Neuron (in vitro differentiated cells): ENCODE measurements at regions not wholly inside any gene's neighbourhood (a gene's known extent, or its start where the extent isn't known, plus 50 kb on each side); places are given as distances from the start of the nearest gene placed in this dataset.

ENCODE experiments used
- H2AFZ ChIP-seq: one replicate; pipeline ENCODE4 v1.6.1; 2013; ENCODE audit warnings: low read depth, mild to moderate bottlenecking, inconsistent platforms, low read length, moderate library complexity
- H3K27me3 ChIP-seq: one replicate; pipeline ENCODE4 v1.6.1; 2013; ENCODE audit warnings: low read length; ENCODE audit not compliant: insufficient read depth
- H3K36me3 ChIP-seq: one replicate; pipeline ENCODE4 v1.6.1; 2013; ENCODE audit warnings: low read length; ENCODE audit not compliant: insufficient read depth
- H3K4me1 ChIP-seq: one replicate; pipeline ENCODE4 v1.6.1; 2013; ENCODE audit warnings: low read length; ENCODE audit not compliant: insufficient read depth
- H3K4me3 ChIP-seq: 2 replicates; pipeline ENCODE4 v1.5.1; 2013; ENCODE audit warnings: mild to moderate bottlenecking, low read length, moderate library complexity
- H3K9me3 ChIP-seq: one replicate; pipeline ENCODE4 v1.6.1; 2013; ENCODE audit warnings: low read length

DNA sequence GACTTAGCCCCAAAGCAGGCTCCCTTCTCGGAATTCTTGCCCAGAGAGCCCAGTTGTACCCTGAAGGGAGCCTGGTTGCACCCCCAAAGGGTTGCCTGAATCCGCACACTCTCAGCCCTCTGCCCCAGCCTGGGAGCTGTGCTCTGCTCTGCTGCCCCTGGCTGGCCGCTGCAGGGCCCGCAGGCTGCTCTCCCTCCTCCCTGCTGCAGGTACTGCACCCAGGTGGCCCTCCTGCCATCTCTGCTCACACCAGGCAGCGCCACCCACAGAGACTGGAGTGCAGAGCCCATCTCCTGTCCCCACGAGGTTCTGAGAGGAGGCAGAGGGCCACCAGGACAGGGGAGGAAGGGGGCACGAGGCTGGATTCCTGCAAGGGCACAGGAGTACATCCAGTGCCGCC is 134.2 kb upstream of the NSMCE3 start:
- no peaks in the 10 kb centered on the region for H3K4me1 ChIP-seq
- H3K27me3 ChIP-seq = no peaks in the 10 kb centered on the region
- no peaks in the 10 kb centered on the region for H3K36me3 ChIP-seq
- H3K4me3 ChIP-seq = no peak overlapping the region
- no peaks in the 10 kb centered on the region for H3K9me3 ChIP-seq
- no peak overlapping the region for H2AFZ ChIP-seq

DNA sequence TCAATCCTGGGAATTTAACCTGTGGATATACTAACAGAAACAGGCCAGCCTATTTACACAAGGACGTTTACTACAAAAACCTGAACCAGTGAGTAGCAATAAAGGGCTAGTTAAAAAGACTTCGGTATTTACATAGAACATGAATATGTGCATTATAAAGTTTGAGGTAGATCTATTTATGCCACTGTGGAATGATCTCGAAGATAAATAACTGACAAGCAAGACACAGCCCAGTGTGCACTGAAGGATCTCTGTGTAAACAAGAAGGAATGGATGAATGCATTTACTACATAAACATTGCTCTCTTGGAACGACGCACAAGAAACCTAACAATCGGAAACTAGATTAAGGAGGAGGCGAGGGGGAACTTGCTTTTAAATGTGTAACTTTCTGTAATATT is 132.0 kb upstream of the NSMCE3 start:
- H3K4me1 ChIP-seq = no peaks in the 10 kb centered on the region
- no peak overlapping the region for H3K4me3 ChIP-seq
- no peaks in the 10 kb centered on the region for H3K9me3 ChIP-seq
- no peak overlapping the region for H2AFZ ChIP-seq
- no peaks in the 10 kb centered on the region for H3K36me3 ChIP-seq
- no peaks in the 10 kb centered on the region for H3K27me3 ChIP-seq

DNA sequence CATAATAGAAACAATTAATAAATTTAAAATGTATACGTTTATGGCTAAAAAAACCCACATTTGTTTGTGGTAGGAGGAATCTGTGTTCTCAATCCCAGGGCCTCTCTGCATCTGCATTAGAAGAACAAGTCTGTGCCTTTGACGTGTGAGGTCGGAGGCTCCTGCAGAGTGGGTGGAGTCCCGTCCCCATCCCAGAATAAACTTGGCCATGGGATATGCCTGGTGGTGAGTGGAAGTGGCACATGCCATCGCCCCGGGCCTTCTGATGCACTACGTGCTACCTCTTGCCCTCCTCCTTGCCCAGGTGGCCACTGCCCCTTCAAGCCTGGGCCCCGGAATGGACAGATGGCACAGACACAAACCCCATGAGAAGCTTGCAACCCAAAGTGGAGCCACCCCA is 131.1 kb upstream of the NSMCE3 start:
- H3K4me3 ChIP-seq = no peak overlapping the region
- H3K9me3 ChIP-seq = no peaks in the 10 kb centered on the region
- H3K36me3 ChIP-seq = no peaks in the 10 kb centered on the region
- H3K4me1 ChIP-seq = no peaks in the 10 kb centered on the region
- no peak overlapping the region for H2AFZ ChIP-seq
- no peaks in the 10 kb centered on the region for H3K27me3 ChIP-seq

DNA sequence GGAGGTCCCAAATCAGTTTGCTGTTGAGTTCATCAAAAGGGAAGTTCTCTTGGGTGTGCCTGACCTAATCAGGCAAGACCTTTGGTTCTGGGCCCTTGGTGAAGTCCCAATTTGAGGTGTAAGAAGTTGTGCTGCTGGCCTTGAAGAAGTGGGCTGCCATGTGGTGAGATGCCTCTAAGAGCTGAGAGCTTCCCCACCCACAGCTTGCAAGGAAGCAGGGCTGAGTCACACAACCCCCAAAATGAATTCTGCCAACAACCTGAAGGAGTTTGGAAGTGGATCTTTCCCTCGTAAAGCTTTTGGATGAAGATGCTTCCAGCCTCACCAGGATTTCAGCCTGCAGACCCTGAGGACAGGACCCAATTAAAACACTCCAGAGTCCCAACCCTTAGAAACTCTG is 129.3 kb upstream of the NSMCE3 start:
- Histone ChIP-seq H3K4me3 (no peak overlapping the region), H3K36me3 (no peaks in the 10 kb centered on the region), H3K9me3 (no peaks in the 10 kb centered on the region), H3K27me3 (no peaks in the 10 kb centered on the region), H3K4me1 (no peaks in the 10 kb centered on the region), H2AFZ (no peak overlapping the region)

DNA sequence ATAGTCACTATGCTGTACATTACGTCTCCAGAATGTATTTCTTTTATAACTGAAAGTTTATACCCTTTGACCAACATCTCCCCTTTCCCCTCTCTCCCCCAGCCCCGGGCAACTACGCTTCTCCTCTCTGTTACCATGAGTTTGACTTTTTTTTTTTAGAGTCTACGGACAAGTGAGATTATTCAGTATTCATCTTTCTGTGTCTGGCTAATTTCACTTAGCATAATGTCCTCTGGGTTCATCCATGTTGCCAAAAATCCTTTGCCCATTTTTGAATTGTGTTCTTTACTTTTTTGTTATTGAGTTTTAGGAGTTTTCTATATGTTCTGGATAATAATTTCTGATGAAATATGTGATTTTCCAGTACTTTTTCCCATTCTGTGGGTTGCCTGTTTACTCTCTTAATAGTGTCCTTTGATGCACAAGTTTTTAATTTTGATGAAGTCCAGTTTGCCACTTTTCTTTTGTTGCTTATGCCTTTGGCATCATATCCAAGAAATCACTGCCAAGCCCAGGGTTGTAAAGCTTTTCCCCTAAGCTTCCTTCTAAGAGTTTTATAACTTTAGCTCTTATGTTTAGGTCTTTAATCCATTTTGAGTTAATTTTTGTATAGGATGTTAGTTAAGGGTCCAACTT is 126.7 kb upstream of the NSMCE3 start:
- Histone ChIP-seq H2AFZ (no peak overlapping the region), H3K27me3 (no peaks in the 10 kb centered on the region)

DNA sequence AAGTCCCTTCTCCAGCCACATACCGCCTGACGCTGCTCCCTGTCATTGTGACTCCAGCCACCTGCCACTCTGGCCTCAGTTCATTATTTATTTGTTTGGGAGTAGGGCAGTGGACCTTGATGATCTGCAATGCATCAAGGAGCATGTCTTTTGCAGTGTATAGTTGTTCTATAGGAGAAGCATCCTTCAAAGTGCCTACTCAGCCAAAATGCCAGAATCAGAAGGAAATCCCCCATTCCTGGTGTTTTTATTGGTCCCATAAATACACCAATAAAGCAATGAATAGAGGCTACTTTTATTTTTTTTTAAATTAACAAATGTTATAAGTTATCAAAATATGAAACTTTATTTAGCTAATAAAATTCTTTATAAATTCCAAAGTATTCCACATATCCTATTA is 123.8 kb upstream of the NSMCE3 start:
- no peaks in the 10 kb centered on the region for H3K9me3 ChIP-seq
- H3K4me1 ChIP-seq = no peaks in the 10 kb centered on the region
- H3K36me3 ChIP-seq = no peaks in the 10 kb centered on the region
- no peak overlapping the region for H3K4me3 ChIP-seq
- no peaks in the 10 kb centered on the region for H3K27me3 ChIP-seq
- H2AFZ ChIP-seq = no peak overlapping the region

More for the DNA sequence above, 126.7 kb upstream of the NSMCE3 start:
- no peak overlapping the region for H3K4me3 ChIP-seq
- H3K9me3 ChIP-seq = no peaks in the 10 kb centered on the region
- no peaks in the 10 kb centered on the region for H3K4me1 ChIP-seq
- no peaks in the 10 kb centered on the region for H3K36me3 ChIP-seq

DNA sequence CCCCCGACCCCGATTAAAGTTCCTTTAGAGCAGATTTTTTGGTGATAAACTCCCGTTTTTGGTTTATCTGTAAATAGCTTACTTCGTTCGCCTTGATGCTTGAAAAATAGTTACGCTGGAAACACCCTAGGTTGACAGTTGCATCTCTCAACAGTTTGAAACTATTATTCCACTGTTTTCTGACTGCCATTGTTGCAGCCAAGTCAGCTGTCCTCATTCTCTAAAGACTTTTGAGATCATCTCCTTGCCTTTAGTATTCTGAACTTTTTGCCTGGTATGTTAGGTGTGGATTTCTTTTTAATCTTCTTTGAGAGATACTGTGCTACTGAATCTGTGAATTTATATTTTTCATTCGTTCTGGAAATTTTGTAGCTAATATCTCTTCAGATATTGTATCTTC is 122.7 kb upstream of the NSMCE3 start:
- Histone ChIP-seq H3K4me1 (no peaks in the 10 kb centered on the region), H3K9me3 (no peaks in the 10 kb centered on the region), H3K4me3 (no peak overlapping the region), H3K36me3 (no peaks in the 10 kb centered on the region), H3K27me3 (no peaks in the 10 kb centered on the region), H2AFZ (no peak overlapping the region)

DNA sequence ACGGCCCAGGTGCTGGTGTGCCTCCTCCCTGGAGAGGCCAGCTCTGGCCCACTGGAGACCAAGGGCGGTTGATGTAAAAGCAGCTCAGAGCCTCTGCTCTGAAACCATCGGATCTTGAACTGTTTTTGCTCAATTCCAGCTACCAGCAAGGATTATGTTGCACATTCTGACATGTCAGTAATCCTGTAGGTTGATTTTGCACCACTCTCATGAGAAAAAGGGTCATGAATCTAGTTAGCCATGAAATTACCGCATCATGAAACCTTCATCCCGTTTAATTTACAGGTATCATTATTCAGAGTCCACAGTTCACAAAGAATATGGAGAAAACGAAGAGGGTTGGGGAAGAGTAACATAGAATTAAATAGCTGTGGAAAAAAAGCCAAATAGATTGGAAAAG is 120.4 kb upstream of the NSMCE3 start:
- Histone ChIP-seq H2AFZ (no peak overlapping the region), H3K27me3 (no peaks in the 10 kb centered on the region), H3K4me3 (no peak overlapping the region), H3K9me3 (no peaks in the 10 kb centered on the region), H3K4me1 (peaks cover 6% of the 10 kb centered on the region), H3K36me3 (no peaks in the 10 kb centered on the region)

DNA sequence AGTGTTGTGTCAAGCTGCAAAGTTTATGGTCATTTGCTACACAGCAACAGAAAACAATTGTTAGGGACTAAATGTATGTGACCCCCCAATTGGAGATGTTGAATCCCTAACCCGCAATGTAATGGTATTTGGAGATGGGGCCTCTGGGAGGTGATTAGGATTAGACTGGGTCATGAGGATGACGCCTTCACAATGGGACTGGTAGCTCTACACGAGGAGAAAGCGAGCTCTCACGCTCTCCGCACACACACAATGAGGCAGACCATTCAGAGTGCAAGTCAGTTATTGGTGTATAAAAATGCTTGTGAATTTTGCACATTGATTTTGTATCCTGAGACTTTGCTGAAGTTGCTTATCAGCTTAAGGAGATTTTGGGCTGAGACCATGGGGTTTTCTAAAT is 116.9 kb upstream of the NSMCE3 start:
- H3K27me3 ChIP-seq = no peaks in the 10 kb centered on the region
- H2AFZ ChIP-seq = no peak overlapping the region
- H3K36me3 ChIP-seq = no peaks in the 10 kb centered on the region
- H3K4me3 ChIP-seq = no peak overlapping the region
- H3K4me1 ChIP-seq = peaks cover 6% of the 10 kb centered on the region
- H3K9me3 ChIP-seq = no peaks in the 10 kb centered on the region

DNA sequence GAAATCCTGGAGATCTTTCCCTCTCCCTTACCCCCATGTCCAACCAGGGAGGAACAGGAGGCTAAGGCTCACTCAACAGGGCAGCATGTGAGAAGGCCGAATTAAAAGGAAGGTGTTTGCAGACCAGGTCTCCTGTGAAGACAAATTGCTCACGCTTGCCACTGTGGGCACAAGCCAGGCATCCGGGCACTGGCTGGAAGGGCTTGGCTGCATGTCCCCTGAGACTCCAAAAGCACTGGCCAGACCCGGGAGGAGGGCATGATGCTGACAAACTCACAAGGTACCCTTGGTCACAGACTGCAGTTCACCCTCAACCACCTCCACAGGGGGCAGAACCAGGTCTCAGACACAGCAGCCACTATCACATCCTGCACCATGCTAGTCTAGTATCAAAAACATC is 113.7 kb upstream of the NSMCE3 start:
- Histone ChIP-seq H3K27me3 (no peaks in the 10 kb centered on the region), H3K4me3 (no peak overlapping the region), H3K4me1 (peaks cover 12% of the 10 kb centered on the region), H3K9me3 (no peaks in the 10 kb centered on the region), H3K36me3 (no peaks in the 10 kb centered on the region), H2AFZ (no peak overlapping the region)

DNA sequence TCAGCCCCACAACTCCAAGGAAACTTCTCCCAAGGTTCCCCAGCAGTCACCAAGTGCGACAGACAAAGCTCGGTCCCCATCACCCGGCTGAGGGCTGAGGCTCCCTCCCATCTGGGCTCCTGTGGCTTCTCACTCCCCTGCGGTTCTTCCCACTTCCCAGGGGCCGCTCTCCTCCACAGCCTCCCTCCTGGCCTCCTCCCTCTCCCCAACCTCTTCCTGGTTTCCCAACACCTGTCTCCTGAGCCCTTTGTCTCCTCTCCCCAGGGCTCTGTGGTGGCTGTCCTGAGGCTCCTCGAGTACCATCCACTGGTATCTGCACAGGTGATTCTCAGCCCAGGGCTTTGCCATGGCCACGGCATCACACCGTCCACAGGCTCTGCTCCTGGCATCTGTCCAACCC is 113.2 kb upstream of the NSMCE3 start:
- H3K4me1 ChIP-seq = peaks cover 12% of the 10 kb centered on the region
- H3K4me3 ChIP-seq = no peak overlapping the region
- H2AFZ ChIP-seq = no peak overlapping the region
- no peaks in the 10 kb centered on the region for H3K36me3 ChIP-seq
- no peaks in the 10 kb centered on the region for H3K27me3 ChIP-seq
- H3K9me3 ChIP-seq = no peaks in the 10 kb centered on the region

DNA sequence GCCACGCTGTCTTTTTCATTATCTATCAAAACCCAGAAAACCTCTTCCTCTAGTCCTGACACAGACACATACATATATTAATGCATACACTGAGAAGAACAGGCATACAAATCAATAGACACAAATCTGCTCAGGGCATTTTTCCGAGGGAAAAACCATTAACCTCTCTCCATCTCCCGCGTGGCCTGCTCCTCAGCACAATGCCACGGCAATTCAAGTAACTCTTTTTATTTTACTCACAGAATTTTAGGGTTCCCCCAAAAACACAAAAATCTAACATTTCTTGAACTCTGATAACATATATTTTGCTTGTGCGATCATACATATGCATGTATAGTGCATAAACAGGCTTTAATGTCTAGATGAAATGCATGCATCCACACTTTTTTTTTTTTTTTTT is 110.8 kb upstream of the NSMCE3 start:
- Histone ChIP-seq H3K36me3 (no peaks in the 10 kb centered on the region), H3K4me1 (peaks cover 11% of the 10 kb centered on the region), H2AFZ (no peak overlapping the region), H3K4me3 (no peak overlapping the region), H3K9me3 (no peaks in the 10 kb centered on the region), H3K27me3 (no peaks in the 10 kb centered on the region)

DNA sequence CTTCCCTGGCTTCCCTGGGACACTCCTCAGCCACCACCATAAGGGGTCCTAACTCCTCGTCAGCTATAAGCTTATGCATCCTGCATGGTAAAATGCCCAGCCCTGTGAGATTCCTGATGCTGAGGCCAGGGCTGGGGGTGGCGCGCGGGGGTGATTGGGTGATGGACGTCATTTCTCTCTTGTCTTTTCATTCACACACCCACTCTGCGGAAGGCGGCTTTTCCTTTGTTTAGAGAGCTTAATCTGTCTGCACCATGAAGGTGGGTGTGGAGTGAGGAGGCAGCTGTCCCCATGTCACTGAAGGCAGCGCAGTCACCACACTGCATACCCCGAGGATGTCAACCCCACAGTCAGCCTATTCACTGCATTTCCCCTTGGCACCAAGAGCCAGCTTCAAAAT is 110.0 kb upstream of the NSMCE3 start:
- no peaks in the 10 kb centered on the region for H3K9me3 ChIP-seq
- no peaks in the 10 kb centered on the region for H3K27me3 ChIP-seq
- no peak overlapping the region for H2AFZ ChIP-seq
- peaks cover 11% of the 10 kb centered on the region for H3K4me1 ChIP-seq
- no peak overlapping the region for H3K4me3 ChIP-seq
- H3K36me3 ChIP-seq = no peaks in the 10 kb centered on the region

DNA sequence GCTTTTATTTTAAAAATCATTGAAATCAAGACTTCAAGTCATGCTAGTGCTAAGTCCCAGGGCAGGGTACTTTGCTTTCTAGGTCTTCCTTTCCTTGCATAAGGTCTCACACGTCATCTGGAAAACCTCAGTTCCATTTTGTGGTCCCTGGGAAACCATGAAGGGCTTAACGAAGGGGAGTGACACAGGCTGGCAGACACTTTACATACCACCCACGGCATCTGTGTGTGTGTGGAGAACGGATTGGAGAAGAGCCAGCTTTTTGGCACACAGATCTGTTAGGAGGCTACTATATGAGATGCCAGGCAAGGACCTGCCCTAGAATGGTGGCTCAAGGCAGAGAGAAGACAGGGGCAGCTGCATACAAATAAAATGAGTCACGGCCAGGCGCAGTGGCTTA is 107.5 kb upstream of the NSMCE3 start:
- H3K4me3 ChIP-seq = no peak overlapping the region

More for the DNA sequence above, 107.5 kb upstream of the NSMCE3 start:
- no peaks in the 10 kb centered on the region for H3K36me3 ChIP-seq
- H3K27me3 ChIP-seq = no peaks in the 10 kb centered on the region
- H3K4me1 ChIP-seq = peaks cover 11% of the 10 kb centered on the region
- no peaks in the 10 kb centered on the region for H3K9me3 ChIP-seq
- H2AFZ ChIP-seq = peak overlapping the region; percentile 64
